GM23338 (cell line): ENCODE measurements at regions not wholly inside any gene's neighbourhood (a gene's known extent, or its start where the extent isn't known, plus 50 kb on each side); places are given as distances from the start of the nearest gene placed in this dataset.

Source experiments
- CREB1 ChIP-seq: fragments of 250-450 bp; sonication (Bioruptor Pico); IDR thresholded peaks from 2 replicates; pipeline ENCODE4 v1.5.0; 2020; ENCODE audit warnings: low read depth, mild to moderate bottlenecking, moderate library complexity
- CTCF ChIP-seq, 2 experiments: fragments of 200-600 bp in 1 of 2; sonication (generic) in 1 of 2; conservative IDR thresholded peaks; 2 replicates each; pipeline versions ENCODE4 v1.5.1 to v1.6.1; 2016 to 2017; ENCODE audit warnings: antibody characterized with exemption in 2 of 2, low read depth in 2 of 2, mild to moderate bottlenecking in 2 of 2, moderate library complexity in 1 of 2
- ETS1 ChIP-seq: IDR thresholded peaks from 2 replicates; pipeline ENCODE4 v1.6.1; 2016; ENCODE audit warnings: antibody characterized with exemption
- EZH2 ChIP-seq: fragments of 200-600 bp; sonication (generic); IDR thresholded peaks from one replicate; pipeline ENCODE4 v1.8.0; 2017; ENCODE audit warnings: antibody characterized with exemption, mild to moderate bottlenecking, low read depth; ENCODE audit not compliant: unreplicated experiment
- EZH2phosphoT487 ChIP-seq: fragments of 200-600 bp; sonication (generic); IDR thresholded peaks from one replicate; pipeline ENCODE4 v1.8.1; 2018; ENCODE audit warnings: antibody characterized with exemption; ENCODE audit not compliant: unreplicated experiment
- JUNB ChIP-seq: IDR thresholded peaks from one replicate; pipeline ENCODE4 v1.6.1; 2016; ENCODE audit warnings: antibody characterized with exemption; ENCODE audit not compliant: unreplicated experiment
- NANOG ChIP-seq: IDR thresholded peaks from 2 replicates; pipeline ENCODE4 v1.6.1; 2016; ENCODE audit warnings: antibody characterized with exemption, borderline replicate concordance
- POLR2AphosphoS5 ChIP-seq: IDR thresholded peaks from 2 replicates; pipeline ENCODE4 v1.6.1; 2016; ENCODE audit warnings: antibody characterized with exemption, low read depth
- REST ChIP-seq: IDR thresholded peaks from one replicate; pipeline ENCODE4 v1.6.1; 2018; ENCODE audit warnings: antibody characterized with exemption; ENCODE audit not compliant: unreplicated experiment
- STAT1 ChIP-seq: IDR thresholded peaks from one replicate; pipeline ENCODE4 v1.6.1; 2016; ENCODE audit warnings: antibody characterized with exemption; ENCODE audit not compliant: unreplicated experiment
- ZNF114 ChIP-seq: fragments of 250-450 bp; sonication (Bioruptor Pico); IDR thresholded peaks from 2 replicates; pipeline ENCODE4 v1.5.0; 2020; ENCODE audit warnings: mild to moderate bottlenecking, moderate library complexity

GRCh38 chrX:77085372-77085771, 361.8 kb upstream of the FGF16 start:
- TF ChIP-seq CTCF (conservative IDR thresholded peaks at IDR 0.05; ENCODE audit: low read depth in 2 of 2) = no peak
- no peak for TF ChIP-seq EZH2phosphoT487
- TF ChIP-seq POLR2AphosphoS5 = no peak
- no peak for TF ChIP-seq NANOG
- TF ChIP-seq JUNB = no peak
- no peak for TF ChIP-seq EZH2
- no peak for TF ChIP-seq CREB1 (CRISPR knock-in tag)
- TF ChIP-seq ZNF114 = no peak
- no peak for TF ChIP-seq REST
- TF ChIP-seq ETS1 = no peak
- TF ChIP-seq STAT1 = no peak
